NCI-H1436 treated with DMSO at 0.1 percent for 48 hours (cell line): ENCODE measurements at regions not wholly inside any gene's neighbourhood (a gene's known extent, or its start where the extent isn't known, plus 50 kb on each side); places are given as distances from the start of the nearest gene placed in this dataset.
"Not testable (repeated sequence)": the region's sequence is repeated elsewhere in the genome, so short reads cannot be mapped to it uniquely, and the experiment has no call there.

Experiments
- DNase-seq: peaks from one replicate; lab custom pipeline; 2025; lab: John Stamatoyannopoulos, UW

DNA sequence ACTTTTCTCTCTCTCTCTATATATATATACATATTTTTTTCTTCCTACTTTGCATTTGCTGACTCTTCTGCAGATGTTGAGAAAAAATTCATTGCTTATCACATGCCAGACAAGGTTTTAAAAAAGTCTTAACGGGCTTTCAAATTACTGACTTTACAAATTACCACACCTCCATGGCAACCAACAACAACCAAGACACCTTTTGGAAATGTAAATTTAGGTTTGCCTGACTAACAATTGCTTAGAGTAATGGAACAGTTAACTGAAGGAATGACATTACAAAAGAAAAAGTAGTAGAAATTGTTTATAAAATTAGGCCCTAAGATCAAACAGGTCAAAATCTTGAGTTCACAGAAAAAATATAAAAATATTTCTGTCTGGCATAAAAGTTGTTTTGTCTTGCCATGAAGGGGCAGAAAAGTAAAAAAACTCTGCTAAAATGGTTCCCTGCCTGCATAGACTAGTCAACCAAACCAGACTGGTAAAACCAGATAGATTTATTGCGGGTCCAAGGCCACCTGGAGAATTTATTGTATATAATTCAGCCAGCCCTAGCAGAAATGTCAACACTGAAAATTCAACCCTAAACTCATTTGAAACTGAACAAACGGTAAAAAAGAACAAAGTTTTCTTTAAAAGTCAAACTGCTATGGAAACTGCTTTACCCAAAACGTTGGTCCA lies 92.8 kb upstream of the FRMD1 start:
- no peak for DNase-seq

DNA sequence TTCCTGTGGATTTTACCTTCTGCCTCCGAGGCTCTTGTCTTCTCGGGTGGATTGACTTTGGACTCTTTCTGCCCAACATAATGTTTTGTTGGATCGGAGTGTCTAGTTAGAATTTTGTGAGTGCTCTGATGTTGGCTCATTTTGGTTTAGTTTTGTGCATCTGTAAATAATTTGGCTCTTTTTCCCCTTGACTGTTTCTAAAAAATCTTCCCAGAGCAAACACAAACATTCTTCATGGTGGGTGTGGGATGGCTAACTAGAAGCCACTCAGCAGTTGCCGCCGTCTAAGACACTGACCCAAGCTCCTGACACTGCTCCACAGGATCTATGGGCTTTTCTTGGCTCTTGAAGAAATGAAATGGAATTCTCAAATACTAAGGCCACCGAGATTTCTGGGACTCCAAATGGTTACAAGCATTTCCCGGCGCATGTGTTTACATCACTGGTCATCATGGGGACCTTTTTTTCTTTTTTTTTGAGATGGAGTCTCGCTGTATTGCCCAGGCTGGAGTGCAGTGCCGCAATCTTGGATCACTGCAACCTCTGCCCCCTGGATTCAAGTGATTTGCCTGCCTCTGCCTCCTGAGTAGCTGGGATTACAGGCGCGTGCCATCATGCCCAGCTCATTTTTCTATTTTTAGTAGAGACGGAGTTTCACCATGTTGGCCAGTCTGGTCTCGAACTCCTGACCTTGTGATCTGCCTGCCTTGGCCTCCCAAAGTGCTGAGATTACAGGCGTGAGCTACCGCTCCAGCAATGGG lies 92.0 kb upstream of the FRMD1 start:
- DNase-seq, result no peak

DNA sequence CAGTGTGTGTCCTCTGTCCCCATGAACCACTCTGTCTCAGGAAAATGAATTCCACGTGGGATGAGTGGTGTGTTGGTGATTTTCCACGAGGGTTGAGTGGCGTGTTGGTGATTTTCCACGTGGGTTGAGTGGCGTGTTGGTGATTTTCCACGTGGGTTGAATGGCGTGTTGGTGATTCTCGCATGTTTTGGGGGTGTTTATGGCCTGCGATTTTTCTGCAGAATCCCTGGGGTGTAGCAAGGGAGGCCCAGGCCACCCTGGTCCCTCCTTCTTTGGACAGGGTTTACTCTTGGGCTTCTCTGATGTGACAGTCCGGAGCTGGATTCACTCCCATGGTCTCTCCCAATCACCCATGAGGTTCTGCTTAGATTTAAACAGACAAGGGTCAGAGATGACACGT lies 90.6 kb upstream of the FRMD1 start:
- no peak for DNase-seq

- DNase-seq, result not testable (repeated sequence)
Observed at GRCh38 chr6:168168936-168169335, 89.9 kb upstream of the FRMD1 start.

GRCh38 chr6:168168330-168168729 lies 89.3 kb upstream of the FRMD1 start:
- DNase-seq, result not testable (repeated sequence)

- no peak for DNase-seq
Observed at GRCh38 chr6:168167431-168168315, 88.7 kb upstream of the FRMD1 start.

- no peak for DNase-seq
Observed at GRCh38 chr6:168166627-168167026, 87.6 kb upstream of the FRMD1 start.

DNA sequence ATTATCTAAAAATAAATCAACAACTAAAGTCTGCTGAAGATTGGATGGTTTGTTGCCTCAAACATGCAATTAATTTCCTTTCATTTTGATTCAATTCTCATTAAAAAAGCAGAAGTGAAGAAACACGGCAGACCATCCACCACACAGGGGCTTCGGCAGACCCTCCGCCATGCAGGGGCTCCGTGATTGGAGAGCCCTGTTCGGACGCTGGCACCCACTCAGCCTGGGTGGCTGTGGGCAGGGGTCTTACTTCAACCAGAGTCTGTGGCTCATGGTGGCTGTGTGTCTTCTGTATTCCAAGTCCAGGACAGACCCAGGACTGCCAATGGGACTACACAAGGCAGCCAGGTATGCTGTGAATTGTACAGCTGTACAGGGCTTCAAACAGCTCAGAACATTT lies 86.9 kb upstream of the FRMD1 start:
- no peak for DNase-seq

DNA sequence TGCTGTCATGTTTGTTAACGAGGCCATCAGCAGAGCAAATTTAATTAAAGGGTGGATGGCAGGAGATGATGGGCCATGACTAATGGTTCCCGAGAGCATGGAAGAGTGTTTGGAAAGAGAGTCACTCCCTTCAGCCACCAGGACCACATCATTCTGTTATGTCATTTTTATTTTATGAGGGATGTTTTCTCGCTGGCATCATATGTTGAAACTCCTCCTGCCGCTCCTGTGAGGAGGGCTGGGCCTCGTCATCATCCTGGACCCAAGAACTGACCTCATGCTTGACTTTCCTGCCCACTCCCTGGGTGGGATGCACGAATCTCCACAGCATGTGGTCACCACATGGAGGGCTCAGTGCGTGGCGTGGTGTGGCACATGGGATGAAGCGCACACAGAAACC lies 86.4 kb upstream of the FRMD1 start:
- DNase-seq, result no peak

- no peak for DNase-seq
Observed at GRCh38 chr6:168164462-168165061, 85.5 kb upstream of the FRMD1 start.

- DNase-seq, result no peak
Observed at GRCh38 chr6:168163096-168163731, 84.2 kb upstream of the FRMD1 start.

DNA sequence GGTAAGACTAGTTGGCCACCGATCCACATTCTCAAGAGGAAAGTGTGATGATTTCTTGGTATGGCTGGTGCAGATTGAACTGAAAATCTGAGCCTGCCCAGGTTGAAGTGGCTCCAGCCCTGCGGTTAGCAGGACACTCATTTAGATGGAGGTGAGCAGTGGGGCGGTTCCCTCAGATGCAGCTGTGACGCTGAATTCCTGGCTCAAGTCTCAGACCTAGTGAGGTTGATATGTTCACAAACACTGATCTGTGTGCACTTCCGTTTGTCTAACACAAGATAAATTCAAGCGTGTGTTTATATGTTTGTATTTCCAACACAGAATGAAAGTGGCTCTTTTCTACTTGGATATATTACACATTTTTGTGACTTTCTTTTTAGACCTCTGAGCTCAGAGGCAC lies 83.4 kb upstream of the FRMD1 start:
- DNase-seq, result no peak

DNA sequence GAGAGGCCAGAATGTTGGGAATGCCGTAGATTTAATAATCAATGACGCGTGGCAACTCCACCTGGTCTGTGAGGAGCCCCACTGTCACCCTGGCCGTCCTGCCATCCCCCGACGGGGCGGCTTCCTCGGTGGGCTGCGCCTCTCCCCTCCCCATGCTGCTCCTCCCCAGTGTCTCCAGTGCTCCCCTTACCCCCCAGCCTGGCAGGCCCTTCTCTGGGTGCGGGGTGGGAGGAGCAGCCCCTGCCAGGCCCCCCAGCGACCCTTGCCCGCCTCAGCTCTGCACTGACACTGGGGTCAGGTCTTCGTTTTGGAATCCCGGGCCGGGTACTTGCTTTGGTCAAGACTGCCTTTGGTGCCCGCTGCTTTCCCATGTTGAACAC lies 82.3 kb upstream of the FRMD1 start:
- DNase-seq, result no peak

- DNase-seq, result no peak
Observed at GRCh38 chr6:168160506-168161370, 81.7 kb upstream of the FRMD1 start.

DNA sequence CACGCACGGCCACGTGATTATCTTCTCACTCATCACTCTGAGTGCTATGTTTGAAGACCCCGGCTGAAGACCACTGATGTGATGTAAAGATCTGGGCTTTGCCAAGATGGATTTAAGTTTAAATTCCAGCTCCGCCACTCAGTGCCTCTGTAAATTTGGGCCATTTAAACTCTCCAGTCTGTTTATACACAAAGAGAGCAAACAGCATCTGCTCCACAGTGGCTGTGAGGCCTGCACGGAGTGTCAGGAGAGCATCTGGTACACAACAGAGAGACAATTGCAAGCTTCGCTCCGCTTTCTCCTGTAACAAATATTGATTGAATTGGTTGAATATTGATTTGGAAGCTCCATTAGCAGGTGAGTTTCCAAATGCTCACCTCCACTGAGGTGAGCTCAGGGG lies 80.5 kb upstream of the FRMD1 start:
- no peak for DNase-seq

GRCh38 chr6:168158980-168159349 lies 80.0 kb upstream of the FRMD1 start:
- no peak for DNase-seq

DNA sequence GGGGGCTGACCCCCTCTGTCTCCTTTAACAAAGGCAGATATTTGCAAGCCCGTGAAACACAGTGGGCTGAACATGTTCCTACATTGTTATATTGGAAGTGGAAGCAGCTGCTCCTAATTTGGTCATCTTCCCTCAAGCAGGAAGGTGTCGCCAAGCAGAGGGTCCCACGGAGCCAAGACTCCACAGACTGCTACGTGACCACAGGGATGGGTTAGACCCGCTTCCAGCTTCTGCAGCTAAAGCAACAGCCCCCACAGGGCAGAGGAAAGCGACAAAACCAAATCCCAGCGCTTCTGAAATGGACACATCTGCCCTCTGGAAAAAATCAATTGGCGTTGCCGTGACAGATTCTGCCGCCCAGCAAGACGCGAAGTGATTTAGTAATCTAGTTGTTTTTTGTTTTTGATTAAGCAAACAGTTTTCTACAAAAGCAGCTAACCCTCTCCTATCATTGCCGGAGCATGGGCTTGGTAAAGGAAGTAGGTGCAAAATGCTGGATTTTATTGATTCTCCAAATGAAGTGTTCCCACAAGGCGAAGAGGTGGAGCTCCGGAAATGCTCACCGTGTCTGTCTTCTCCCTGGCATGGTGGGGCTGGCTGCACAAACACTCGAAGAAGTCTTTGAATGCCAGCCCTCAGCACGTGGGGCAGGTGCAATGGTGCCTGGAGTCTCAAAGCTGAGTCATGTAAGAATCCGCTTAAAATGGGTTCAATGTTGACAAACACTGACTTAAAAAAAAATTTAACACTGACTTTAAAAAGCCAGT lies 79.4 kb upstream of the FRMD1 start:
- no peak for DNase-seq

DNA sequence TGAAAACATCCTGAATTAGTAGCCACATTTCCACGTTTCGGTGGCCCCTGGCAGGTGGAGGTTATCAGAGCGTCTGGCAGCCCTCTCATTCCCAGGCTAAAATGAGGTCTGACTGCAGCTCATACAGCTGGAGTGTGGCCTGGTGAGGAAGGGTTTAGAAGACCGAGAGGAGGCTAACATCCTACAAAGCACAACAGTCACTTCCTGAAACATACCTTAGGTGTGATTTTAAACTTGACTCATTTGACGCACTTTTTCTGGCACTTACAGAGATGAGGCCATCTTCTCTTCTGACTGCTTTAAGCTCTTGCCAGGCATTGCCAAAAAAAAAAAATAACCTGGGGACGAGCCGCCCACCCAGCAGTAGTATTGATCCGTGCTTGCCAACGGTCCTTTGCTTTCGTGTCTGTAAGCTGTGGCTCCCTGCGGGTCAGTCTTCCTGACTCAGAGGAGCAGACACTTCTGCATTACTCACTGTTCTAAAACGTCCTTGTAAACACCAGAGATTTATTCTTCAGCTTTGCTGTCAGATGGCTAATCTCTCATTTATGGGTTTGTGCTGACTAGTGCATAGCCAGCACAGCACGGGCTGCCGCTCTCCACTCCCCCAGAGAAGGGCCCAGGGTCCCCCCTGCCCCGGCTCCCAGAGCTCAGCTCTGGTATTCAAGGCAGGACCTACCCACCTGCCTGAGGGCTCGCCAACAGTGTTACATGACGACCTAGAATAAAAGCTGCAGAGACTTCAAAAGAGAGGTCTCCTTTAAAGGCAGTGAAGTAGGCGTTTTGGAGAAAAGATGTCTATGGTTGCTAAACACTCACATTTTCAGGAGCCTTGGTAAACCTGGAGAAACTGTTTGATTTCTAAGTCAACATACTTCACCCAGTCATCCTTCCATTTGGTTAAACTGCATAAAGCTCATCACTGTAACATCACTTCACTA lies 78.5 kb upstream of the FRMD1 start:
- DNase-seq, result no peak

DNA sequence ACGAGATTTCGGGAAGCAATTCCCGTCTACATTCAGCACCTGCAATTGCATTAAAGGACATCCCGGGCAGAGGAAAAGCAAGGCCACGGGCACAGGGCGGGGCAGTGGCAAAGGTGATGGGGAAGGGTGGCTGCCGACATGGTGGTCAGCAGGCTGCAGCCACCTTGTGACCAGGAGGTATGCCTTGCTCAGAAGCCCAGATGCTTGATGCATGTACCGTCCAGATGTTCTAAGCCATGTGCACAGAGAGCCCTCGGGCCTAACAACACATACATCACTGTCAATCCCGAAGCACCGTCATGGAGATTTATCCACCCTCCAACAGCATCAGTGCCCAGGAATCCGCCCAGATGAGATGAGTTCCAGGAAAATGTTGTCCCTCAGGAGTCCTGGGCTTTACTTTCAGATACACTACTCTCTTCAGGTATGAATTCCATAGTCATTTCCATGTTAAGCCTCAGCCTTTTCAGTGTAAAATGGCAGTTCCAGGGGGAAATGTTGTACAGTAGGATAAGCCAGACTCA lies 77.8 kb upstream of the FRMD1 start:
- no peak for DNase-seq
